ENCODE measurements at regions not wholly inside any gene's neighbourhood (a gene's known extent, or its start where the extent isn't known, plus 50 kb on each side); places are given as distances from the start of the nearest gene placed in this dataset.

DNA sequence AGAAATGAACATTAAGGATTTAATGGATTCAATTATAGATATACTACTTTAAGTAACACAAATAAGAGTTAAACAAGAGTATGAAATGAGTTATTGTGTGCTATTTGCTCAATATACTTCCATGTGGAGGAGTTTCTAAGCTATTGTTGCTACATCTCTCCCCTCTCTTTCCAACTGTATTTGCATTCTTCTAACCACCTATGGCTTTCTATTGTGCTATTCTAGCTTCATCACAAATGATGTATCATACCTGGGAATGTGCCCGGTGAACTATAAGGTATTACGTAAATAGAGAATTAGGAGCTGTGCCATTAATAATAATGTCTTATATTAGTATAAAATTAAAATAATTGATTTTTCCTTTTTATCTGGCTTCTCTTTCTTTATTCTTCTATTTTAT lies 87.1 kb upstream of the PLEKHG7 start:
- no peak for TF ChIP-seq POLR2A (IDR thresholded peaks at IDR 0.05)
- TF ChIP-seq, protein P1, sequence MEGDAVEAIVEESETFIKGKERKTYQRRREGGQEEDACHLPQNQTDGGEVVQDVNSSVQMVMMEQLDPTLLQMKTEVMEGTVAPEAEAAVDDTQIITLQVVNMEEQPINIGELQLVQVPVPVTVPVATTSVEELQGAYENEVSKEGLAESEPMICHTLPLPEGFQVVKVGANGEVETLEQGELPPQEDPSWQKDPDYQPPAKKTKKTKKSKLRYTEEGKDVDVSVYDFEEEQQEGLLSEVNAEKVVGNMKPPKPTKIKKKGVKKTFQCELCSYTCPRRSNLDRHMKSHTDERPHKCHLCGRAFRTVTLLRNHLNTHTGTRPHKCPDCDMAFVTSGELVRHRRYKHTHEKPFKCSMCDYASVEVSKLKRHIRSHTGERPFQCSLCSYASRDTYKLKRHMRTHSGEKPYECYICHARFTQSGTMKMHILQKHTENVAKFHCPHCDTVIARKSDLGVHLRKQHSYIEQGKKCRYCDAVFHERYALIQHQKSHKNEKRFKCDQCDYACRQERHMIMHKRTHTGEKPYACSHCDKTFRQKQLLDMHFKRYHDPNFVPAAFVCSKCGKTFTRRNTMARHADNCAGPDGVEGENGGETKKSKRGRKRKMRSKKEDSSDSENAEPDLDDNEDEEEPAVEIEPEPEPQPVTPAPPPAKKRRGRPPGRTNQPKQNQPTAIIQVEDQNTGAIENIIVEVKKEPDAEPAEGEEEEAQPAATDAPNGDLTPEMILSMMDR (IDR thresholded peaks at IDR 0.05) = no peak

Measured in thyroid gland (tissue), 4 donors.